ENCODE measurements at regions not wholly inside any gene's neighbourhood (a gene's known extent, or its start where the extent isn't known, plus 50 kb on each side); places are given as distances from the start of the nearest gene placed in this dataset.

- H3K4me3 ChIP-seq: no peak overlapping the region
- no peak overlapping the region for H3K27ac ChIP-seq
- H3K4me1 ChIP-seq: no peaks in the 10 kb centered on the region
- intact Hi-C loops (cut with DNase I): no loop called here
- no peaks in the 10 kb centered on the region for H3K27me3 ChIP-seq
- no peak for DNase-seq (ENCODE audit: extremely low spot score in 2 of 2)
- TF ChIP-seq POLR2A (IDR thresholded peaks at IDR 0.05): no peak
- TF ChIP-seq POLR2AphosphoS5 (IDR thresholded peaks at IDR 0.05; ENCODE audit: insufficient read depth in 1 of 2, low read depth in 1 of 2): no peak
- TF ChIP-seq CTCF (IDR thresholded peaks at IDR 0.05): no peak
- no peaks in the 10 kb centered on the region for H3K36me3 ChIP-seq
- H3K9me3 ChIP-seq: no peaks in the 10 kb centered on the region
Observed at GRCh38 chr20:12956303-12956702, 52.5 kb upstream of the SPTLC3 start.

GRCh38 chr20:12957968-12958367, 50.8 kb upstream of the SPTLC3 start:
- no peaks in the 10 kb centered on the region for H3K36me3 ChIP-seq
- no peak overlapping the region for H3K27ac ChIP-seq
- DNase-seq (ENCODE audit: extremely low spot score in 2 of 2): no peak
- peaks cover 2% of the 10 kb centered on the region for H3K4me1 ChIP-seq
- no peaks in the 10 kb centered on the region for H3K27me3 ChIP-seq
- H3K4me3 ChIP-seq: no peak overlapping the region
- intact Hi-C loops (cut with DNase I): no loop called here
- H3K9me3 ChIP-seq: no peaks in the 10 kb centered on the region
- TF ChIP-seq POLR2AphosphoS5 (IDR thresholded peaks at IDR 0.05; ENCODE audit: insufficient read depth in 1 of 2, low read depth in 1 of 2) (no peak), POLR2A (IDR thresholded peaks at IDR 0.05) (no peak), CTCF (IDR thresholded peaks at IDR 0.05) (no peak)

Measured in vagina (tissue), 2 donors.